Right ventricle myocardium inferior (tissue), 1 donor: ENCODE measurements at regions not wholly inside any gene's neighbourhood (a gene's known extent, or its start where the extent isn't known, plus 50 kb on each side); places are given as distances from the start of the nearest gene placed in this dataset.

Experiments used
- ATAC-seq: fragments of 200-7000 bp; cut with Tn5 transposase; one replicate; pipeline ENCODE4 v1.9.1; 2020; ENCODE audit warnings: mild to moderate bottlenecking, moderate library complexity
- DNase-seq: peaks from one replicate; pipeline ENCODE4 v3.0.0; 2021; ENCODE audit errors: missing footprints
- intact Hi-C: fragments of 100-400 bp; cut with DNase I; formaldehyde crosslinking; loops from one replicate; pipeline ENCODE4 v1.11.0; 2022
- donor health status: DM: no; HTN: yes; CAD: no; lungs with severe emphysema.

GRCh38 chr9:16025627-16026026, 472.8 kb downstream of the CCDC171 start:
- intact Hi-C loops = no loop called here
- ATAC-seq (peak; percentile 75), DNase-seq (no peak)

DNA sequence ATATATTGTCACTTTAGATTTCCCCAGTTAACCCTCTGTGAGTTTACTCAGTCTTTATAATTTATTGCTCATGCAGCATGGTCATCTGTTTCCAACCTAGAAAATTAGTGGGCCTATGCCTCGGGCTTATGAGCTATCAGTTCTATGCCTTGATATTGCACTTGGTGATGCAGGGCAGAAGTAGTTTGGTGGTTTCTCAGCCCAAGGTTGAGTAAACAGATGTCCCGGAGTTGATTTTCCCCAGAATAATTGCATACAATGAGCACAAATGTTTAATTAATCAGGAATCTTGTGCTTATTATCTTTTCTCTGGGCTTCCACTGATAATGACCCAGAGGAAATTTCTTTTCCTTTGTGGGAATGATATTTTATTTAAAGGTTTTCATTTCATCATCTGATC, 474.0 kb downstream of the CCDC171 start:
- intact Hi-C loops = no loop called here
- ATAC-seq (no peak), DNase-seq (no peak)

GRCh38 chr9:16028548-16028947, 475.7 kb downstream of the CCDC171 start:
- no peak for ATAC-seq
- intact Hi-C loops = no loop called here
- DNase-seq = no peak

DNA sequence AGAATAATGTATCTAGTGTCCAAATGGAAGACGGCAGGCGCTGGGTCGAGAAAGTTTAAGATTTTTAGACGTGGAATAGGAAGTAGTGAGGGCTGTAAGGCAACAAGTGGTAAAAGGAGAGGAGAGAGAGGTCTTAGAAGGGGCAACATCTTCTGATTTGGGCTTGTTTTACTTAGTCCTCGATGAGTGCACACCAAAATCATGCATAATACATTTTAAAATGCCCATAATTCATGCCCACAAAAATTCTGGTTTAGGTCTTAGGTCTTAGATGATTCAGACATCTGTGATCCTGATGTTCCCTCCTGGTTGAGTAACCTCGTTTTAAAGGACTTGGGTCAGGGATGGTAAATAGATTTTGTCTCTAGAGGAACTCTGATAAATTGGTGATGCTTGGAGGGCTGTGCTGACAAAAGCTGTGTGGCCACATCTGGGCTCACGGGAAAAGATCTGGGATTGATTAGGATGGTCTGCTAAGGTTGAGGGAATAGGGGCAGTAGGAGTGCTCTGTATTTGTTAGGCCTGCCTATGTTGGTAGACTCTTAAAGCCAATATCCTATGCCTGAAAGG, 476.3 kb downstream of the CCDC171 start:
- DNase-seq (no peak), ATAC-seq (no peak)
- intact Hi-C loops = no loop called here

- intact Hi-C loops = no loop called here
- DNase-seq (no peak), ATAC-seq (no peak)
Measured at GRCh38 chr9:16029796-16030363, 477.0 kb downstream of the CCDC171 start.

DNA sequence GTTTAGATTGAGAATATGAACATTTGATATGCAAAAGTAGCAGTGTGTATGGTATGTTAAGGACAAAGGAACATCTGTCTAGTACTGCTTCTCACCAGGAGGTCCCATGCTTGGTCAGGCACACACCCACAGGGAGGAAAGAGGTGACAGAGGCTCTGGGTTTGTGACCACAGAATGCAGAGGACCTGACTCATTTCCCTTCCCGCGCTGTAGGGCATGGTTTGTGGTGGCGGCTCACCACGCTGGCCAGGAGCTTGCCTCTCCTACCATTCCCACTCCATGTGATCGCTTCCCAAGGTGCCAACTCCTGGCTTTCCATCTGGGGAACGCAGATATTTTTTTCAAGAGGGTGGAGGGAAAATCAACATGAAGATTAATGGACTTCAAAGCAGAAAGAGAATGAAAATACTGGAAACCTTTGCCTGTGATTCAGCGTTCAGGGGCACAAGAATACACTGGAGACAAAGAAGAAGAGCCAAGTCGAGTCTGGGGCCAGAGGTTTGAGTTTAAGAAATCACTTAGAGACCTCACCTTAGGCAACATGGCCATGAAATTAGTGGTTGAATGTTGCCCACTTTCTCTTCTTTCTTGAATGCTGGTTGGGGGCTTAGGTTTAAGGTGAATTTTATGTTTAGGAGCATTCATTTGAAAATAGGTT, 477.8 kb downstream of the CCDC171 start:
- ATAC-seq (no peak), DNase-seq (no peak)
- intact Hi-C loops = no loop called here

DNA sequence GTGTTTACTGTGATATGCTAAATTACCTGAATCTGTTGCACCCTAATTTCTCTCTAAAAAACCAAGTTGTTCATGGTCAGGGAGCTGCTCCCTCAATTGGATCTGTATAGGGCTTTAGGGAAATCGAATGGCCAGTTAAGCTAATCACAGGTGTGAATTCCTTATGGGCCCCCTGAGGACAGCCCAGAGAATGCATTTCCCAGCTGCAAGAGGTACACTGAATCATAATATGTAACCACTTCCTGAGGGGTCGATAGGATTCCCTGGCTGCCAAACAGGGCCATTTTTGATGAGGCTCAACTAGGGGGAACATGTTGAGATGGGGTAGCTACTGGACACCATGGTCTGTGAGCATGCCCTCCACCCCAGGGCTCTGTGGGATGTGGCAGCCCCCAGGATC, 478.6 kb downstream of the CCDC171 start:
- no peak for ATAC-seq
- intact Hi-C loops = no loop called here
- DNase-seq = no peak

DNA sequence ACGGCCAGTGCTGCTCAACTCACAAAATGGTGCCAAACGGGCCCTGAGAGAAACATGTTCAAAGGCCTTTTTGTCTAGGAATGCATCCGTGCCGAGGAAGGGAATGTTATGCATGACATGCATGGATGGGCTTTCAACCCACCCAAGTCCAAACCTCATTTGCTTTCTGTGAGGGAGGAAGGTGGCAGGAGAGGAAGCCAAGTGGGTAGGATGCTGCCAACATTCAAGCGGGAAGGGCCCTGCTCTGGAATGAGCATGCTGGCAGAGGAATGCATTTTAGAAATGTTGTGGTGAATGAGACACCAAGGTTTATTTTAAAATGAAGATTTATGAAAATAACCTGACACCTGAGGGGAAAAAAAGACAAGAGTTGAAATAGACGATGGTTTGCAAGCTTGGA, 479.1 kb downstream of the CCDC171 start:
- no peak for DNase-seq
- no peak for ATAC-seq
- intact Hi-C loops = no loop called here

GRCh38 chr9:16032799-16033198, 480.0 kb downstream of the CCDC171 start:
- intact Hi-C loops = no loop called here

DNA sequence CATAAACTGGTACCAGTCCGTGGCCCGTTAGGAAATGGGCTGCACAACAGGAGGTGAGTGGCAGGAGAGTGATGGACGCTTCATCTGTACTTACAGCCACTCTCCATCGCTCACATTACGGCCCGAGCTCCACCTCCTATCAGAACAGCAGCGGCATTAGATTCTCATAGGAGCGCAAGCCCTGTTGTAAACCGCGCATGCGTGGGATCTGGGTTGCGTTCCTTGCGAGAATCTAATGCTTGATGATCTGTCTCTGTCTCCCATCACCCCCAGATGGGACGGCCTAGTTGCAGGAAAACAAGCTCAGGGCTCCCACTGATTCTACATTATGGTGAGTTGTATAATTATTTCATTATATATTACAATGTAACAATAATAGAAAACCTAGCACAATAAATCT, 480.4 kb downstream of the CCDC171 start:
- intact Hi-C loops = no loop called here
- no peak for ATAC-seq
- DNase-seq = no peak

More at GRCh38 chr9:16032799-16033198, 480.0 kb downstream of the CCDC171 start:
- no peak for ATAC-seq
- DNase-seq = no peak

DNA sequence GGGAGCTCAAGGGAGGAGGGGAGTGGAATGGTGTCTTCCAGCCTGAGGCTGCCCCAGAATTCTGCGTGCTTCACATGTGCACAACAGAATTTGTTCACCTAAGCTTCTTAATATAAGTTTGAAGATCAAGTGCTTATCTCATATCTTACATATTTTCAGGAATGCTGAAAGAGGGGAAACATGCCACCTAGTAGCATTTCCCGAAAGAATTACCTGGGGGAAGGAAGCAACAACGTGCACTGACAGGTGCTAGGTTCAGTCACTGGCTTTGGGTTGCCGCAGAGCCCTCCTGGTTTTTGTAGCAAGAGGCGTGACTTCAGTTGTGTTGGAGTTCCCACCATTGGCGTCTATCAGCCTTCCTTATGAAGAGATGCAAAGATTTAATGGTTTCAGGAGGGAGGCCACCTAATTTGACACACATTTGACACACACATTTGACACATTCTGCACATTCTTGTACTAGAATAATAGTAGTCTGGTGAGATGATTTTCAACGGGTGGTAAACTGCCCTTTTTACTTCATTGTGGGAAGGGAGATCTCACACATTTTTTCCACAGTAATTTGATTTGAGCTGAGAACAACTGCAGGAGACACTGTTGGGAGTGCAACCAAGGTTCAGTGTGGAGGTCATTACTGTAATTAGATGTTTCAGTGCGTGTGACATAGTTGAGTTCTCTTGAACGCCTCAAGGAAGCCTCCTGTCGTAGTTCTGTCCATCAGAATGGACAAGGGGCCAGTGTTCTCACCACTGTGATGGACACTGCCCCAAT, 481.3 kb downstream of the CCDC171 start:
- DNase-seq (no peak), ATAC-seq (no peak)
- intact Hi-C loops = no loop called here

DNA sequence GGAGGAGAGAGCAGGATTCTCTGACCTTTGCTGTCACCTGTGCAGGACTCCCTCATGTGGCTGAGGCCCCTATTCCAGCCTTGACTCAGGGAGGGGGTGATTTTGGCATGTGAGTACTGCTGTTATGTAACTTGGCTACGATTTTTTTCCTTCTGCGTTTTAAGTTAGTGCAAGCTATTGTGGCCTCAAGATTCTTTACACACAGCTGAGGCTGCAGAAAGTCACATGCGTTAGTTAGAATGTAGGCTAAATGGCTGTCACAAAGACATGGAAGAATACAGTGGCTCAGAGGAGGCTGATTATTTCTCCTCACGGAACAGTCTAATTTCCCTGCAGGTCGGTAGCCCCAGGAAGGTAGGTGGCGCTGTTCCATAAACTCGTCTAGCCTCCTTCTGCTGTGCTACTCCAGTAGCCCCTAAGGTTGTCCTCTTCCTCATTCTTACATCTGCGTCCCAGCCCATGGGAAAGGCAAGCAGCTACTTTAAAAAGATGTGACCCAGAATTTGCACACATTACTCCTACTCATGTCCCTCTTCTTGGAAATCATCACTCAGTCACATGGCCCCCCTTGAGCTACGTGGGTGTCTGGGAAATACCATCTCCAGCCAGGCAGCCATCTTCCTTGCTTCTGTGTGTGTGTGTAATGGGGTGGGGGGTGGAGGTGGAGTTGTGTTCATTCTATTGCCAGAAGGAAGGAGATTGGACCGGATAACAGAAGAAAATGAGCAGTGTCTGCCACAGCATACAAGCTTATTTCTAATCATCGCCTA, 486.6 kb downstream of the CCDC171 start:
- DNase-seq (no peak), ATAC-seq (peak; percentile 37)
- intact Hi-C loops = no loop called here

GRCh38 chr9:16039988-16040761, 487.3 kb downstream of the CCDC171 start:
- DNase-seq = no peak
- intact Hi-C loops = no loop called here
- ATAC-seq = no peak

DNA sequence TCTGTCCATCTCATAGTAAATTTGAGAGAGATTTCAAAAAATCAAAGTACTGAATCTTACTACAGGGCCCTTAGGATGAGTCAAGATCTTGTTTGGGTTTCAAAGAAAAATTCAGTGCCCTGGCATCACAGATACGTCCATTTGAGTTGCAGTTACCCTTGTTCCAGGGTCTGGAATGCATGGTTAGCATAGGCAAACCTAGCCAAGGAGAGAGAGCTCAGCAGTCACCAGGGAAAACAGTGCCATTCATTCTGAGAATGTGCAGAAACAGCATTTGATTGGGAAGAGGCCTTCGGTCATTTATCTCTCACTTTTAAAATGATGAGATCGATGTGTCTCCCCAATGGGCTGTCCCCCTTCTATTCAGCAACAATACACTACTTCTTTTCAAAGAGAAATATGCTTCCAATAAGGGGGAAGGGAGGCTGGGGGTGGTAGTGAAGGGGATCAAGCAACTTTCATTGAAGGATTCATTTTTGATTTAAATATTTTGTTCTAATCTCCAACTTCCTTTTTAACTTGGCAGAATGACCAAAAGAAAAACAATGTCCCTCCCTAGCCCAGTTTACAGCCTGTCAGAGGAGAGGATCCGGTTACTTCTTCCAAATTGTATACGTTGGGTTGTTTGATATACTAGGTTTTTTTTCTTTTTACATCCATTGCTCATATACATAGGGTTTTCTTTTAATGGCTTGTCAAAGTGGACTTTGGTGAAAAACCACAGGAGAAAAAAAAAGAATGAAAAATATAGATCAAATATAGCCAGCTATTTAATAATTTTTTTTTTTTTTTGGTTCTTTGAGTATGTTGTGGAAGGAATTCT, 491.1 kb downstream of the CCDC171 start:
- intact Hi-C loops = loop anchor here (2.0 kb wide), 1 partner anchor 59 kb away; no protein-coding TSS in a partner anchor
- DNase-seq (no peak), ATAC-seq (no peak)

- intact Hi-C loops = loop anchor here (2.0 kb wide), 1 partner anchor 58 kb away; no protein-coding TSS in a partner anchor
- no peak for DNase-seq
- ATAC-seq = no peak
Measured at GRCh38 chr9:16044579-16044881, 491.7 kb downstream of the CCDC171 start.

- ATAC-seq (peak; percentile 36), DNase-seq (no peak)
- intact Hi-C loops = loop anchor here (2.0 kb wide), 1 partner anchor 57 kb away; no protein-coding TSS in a partner anchor
Measured at GRCh38 chr9:16045651-16046280, 492.9 kb downstream of the CCDC171 start.

DNA sequence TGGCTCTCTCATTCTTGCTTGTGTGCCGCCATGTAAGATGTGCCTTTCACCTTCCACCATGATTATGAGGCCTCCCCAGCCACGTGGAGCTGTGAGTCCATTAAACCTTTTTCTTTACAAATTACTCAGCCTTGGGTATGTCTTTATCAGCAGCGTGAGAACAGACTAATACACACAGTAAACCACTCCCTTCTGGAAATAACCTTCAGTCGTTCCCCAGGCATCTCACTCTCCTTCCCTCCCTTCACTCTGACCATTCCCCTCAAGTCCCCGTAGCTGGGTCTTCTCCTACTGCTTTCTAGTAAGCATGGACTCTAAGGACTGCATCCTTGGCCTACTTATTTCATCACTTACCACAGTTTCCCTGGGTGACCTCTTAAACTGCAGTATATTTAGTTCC, 493.9 kb downstream of the CCDC171 start:
- no peak for ATAC-seq
- intact Hi-C loops = no loop called here

More for the DNA sequence above, 493.9 kb downstream of the CCDC171 start:
- DNase-seq = no peak
